ENCODE measurements at regions not wholly inside any gene's neighbourhood (a gene's known extent, or its start where the extent isn't known, plus 50 kb on each side); places are given as distances from the start of the nearest gene placed in this dataset.
"Not testable (repeated sequence)": the region's sequence is repeated elsewhere in the genome, so short reads cannot be mapped to it uniquely, and the experiment has no call there.

DNA sequence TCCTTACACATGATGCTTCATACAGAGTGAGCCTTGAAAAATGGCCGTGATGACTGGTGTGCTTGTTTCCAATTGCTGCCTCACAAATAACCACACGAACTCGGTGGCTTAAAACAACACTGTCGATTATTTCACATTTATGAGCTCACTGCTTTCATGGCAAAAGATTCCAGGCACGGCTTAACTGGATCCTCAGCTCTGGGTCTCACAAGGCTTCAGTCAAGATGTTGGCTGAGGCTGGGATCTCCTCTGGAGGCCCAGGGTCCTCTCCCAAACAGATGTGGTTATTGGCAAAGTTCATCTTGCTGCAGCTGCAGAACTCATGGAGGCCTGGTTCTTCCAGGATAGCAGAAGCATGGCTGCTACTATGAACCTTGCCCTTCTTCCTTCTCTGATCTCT, 144.6 kb downstream of the TFAP2C start:
- DNase-seq: no peak

DNA sequence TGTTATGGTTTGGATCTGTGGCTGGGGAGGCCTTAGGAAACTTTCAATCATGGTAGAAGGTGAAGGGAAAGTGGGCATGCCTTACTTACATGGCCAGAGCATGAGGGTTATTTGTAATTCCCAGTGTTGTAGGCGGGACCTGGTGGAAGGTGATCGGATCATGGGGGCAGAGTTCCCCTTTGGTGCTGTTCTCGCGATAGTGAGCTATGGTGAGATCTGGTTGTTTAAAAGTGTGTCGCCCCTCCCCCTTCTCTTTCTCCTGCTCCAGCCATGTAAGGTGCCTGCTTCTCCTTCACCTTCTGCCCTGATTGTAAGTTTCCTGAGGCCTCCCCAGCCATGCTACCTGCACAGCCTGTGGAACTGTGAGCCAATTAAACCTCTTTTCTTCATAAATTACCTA, 145.8 kb downstream of the TFAP2C start:
- no peak for DNase-seq

DNA sequence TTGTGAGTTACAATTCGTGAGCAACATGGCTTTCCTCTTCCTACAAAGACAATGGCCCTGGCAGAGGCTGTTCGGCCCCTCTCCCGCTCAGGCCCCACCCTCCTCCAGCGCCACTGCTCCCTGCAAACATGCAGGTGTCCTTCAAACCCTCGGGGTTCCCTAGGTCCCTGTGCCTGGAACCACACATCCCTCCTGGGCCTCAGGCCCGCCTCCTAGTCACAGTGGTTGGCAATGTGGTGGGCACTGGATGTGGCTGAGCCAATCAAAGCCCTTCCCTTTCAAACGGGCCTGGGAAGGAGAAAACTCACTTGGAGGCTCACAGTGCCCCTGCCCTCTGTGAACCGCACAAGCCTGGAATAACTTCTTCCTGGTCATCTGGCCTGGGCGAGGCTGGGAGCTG, 147.2 kb downstream of the TFAP2C start:
- DNase-seq: no peak

DNA sequence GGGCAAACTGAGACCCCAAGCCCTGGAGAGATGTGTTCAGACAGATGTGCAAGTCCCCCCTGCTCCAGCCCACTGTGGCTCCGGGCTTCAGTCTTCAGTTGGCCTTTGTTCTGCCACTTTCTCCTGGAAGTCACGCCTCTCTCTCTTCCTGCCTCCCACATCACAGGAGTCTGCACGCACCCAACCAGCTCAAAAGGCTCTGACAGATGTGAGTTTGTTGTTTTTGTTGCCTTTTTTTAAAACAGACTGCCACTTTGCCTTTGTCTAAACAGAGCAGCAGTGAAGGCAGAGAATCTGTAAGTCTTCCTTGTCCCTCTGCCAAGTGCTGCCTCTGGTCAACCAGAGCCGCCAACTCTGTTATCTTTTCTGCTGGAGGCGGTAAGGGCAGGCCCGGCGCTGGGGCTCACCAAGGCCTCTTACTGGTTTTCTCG, 149.7 kb downstream of the TFAP2C start:
- no peak for DNase-seq

DNA sequence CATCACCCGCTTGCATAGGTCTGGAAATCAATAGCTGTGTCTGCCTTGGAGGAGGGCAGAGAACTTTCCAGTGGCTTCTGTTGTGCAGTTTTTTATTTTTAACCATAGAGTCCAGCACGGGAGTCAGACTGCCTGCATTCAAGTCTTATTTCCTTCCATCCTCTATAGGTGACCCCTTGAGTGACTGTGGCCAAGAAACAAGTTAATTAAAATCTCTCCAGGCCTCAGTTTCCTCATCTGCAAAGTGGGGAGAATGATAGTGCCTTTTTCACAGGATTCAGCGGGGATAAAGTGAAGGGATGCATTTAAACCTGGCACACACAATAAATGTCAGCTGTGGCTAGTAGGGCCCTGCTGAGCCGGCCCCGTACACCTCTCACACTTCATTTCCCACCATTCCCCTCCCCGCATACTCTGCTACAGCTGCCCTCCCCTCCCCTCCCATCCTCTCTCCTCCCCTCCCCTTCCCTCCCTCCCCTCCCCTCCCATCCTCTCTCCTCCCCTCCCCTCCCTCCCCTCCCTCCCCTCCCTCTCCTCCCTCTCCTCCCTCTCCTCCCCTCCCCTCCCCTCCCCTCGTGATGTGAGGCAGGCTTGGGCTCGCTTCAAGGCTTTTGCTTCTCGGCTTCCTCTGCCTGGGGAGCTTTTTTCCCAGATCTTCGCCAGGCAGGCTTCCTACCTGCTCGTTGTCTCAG, 150.5 kb downstream of the TFAP2C start:
- DNase-seq: no peak

DNA sequence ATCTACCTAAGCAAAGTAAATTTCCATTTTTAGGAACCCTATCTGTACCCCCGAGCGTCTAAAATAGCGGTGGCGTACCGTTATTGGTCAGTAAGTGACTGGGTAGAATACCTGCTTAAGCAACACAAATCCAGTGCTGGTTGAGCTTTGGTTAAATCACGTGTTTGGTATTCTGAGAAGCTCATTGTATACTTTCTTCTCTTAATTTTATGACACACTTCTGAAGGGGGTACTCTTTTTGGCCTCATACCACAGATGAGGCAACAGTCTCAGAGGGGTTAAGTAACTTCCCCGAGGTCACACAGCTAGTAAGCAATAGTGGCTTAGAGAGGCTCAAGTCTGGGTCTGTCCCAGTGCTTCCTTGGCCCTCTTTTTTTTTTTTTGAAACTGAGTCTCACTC, 151.2 kb downstream of the TFAP2C start:
- DNase-seq: no peak

DNA sequence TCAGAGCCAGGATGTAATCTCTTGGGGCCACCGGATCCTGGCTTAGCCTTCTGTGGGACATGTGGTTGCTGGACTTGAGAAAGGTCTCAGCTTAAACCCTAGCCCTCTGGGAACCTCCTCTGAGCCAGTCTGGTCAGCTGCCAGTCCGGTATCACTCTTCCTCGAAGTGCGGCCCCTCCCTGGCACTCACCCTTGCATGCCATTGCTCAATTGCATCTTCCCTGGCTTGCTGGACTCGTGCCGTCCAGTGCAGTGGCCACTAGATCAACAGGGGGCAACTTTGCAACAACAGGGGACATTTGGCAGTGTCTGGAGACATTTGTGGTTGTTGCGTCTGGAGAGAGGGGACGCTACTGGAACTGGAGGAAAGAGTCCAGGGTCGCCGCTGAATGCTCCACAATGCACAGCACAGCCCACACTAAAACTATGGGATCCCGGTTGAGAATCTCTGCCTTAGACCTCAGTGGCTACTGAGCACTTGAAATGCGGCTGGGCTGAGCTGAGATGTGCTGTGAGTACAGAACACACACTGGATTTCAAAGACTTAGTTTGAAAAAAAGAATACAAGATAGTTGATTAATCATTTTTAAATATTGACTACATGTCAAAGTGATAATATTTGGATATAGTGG, 152.1 kb downstream of the TFAP2C start:
- peak in 1 of 2 experiments; percentile 10 for DNase-seq

DNA sequence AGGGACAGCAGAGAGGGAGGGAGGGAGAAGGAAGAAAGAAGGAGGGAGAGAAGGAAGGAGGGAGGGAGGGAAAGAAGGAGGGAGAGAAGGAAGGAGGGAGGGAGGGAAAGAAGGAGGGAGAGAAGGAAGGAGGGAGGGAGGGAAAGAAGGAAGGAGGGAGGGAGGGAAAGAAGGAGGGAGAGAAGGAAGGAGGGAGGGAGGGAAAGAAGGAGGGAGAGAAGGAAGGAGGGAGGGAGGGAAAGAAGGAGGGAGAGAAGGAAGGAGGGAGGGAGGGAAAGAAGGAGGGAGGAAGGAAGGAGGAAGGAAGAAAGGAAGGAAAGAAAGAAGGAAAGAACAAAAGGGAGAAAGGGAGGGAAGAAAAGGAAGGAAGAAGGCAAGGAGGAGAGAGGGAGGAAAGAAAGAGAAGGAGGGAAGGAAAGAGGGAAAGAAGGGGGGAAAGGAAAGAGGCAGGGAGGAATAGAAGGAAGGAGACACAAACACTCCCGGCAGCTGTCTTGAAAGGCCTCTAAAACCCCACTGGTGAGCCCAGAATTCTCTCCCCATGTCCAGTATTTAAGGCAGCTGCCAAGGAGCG, 153.0 kb downstream of the TFAP2C start:
- DNase-seq: not testable (repeated sequence)

DNA sequence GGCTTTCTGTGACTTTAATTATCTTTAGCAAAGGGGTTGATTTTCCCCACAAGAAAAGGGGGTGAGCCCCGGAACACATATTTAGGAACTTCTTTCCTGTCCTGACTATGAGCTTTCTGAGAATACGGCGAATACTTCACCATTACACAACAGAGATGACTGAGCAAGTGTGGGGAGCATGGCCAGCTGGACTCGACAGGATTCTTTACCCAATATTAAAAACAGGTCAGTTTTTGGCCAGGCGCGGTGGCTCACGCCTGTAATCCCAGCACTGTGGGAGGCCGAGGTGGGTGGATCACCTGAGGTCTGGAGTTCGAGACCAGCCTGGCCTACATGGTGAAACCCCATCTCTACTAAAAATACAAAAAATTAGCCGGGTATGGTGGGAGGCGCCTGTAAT, 153.7 kb downstream of the TFAP2C start:
- DNase-seq: not testable (repeated sequence)

DNA sequence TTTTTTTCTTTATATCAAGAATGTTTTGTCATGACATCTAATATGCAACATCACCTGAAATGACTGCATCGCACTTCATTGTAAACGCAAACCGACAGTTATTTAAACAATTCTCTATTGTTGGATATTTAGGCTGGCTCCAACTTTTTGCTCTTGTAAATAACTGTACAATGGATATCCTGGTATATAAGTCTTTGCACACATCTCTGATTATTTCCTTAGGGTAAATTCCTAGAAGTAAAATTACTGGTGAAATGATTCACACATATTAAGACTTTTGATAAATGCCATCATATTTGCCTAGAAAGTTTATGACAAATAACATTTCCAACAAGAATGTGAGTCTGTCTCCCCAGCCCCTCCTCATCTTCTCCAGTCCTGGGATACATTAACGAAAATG, 154.7 kb downstream of the TFAP2C start:
- no peak for DNase-seq

DNA sequence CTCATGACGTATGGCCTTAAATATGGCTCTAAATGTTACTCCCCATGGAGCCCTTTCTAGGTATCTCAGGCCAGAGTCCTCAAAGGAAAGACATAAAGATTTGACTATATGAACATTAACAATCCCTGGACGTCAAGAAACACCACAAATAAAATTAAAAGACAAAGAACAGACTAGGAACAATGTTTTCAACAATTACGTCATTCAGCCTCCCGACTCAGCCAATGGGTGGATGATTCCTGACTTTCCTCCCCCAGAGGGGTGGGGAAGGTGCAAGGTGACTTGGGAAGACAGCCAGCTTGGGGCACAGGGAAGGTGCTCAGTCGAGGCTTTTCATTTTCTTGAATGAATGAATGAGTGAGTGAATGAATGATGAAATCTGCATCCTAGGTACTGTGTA, 157.4 kb downstream of the TFAP2C start:
- no peak for DNase-seq

DNA sequence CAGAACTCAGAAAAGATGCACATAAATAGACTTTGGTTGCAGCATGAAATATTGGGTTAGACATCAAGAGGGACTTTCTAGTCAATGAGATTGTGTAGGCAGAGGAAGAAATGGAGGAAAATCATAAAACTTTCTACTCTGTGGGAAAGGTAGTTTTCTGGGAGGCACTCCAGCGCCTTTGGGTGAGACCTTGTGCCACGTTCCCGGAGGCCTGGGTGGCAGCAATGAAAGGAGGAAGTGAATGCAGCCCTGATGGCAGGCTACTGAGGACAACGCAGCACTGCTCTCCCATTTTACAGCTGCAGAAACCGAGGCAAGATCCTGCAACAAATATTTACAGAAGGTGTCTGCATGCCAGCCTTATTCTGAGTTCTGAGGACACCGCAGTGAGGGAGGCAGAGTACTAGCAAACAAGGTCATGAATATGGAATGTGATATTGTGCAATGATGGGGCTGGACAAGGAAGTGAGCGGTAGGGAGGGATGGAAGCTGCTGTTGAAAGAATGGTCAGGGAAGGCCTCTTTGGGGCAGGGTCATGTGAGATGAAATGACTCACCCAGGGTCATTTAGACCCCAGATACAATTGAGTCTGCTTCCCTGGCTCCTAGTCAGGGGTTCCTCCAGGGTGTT, 159.1 kb downstream of the TFAP2C start:
- no peak for DNase-seq

DNA sequence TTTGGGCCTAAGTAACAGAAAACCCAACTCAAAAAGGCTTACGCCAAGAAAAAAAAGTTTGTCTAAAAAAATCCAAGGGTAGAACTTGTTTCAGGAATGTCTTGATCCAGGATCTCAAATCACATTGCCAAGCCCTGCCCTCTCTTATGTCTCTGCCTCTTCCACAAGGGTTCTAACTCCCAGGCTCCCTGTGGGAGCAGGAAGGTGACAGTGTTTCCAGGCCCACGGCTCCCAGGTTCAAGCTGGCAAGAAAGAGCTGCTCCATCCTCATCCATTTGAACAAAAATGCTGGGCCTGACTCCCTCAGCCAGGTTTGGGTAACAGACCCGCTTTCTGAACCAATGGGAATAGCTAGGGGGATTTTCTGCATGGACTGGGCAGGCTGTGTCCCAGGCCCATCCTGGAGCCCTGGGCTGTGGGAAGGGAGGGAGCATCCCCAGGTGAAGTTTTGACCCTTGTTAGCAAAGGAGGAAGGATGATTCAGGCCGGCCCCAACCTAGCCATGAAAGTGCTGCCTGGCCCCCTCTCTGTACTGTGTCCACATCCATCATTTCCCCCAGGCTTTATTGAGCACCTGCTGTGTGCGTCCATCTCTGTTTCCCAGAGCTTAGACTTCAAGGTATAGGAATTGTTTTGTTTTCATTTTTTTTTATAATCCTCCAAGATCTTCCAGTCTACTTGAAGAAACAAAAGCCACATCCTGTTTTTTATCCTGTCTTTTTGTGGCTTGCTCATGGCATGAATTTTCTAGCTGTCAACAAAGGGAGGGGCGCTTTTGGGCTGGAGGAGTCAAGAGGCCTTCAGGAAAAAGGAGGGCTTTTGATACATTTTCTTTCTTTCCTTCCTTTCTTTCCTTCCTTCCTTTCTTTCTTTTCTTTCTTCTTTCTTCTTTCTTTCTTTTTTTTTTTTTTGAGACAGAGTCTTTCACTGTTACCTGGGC, 159.8 kb downstream of the TFAP2C start:
- no peak for DNase-seq

DNA sequence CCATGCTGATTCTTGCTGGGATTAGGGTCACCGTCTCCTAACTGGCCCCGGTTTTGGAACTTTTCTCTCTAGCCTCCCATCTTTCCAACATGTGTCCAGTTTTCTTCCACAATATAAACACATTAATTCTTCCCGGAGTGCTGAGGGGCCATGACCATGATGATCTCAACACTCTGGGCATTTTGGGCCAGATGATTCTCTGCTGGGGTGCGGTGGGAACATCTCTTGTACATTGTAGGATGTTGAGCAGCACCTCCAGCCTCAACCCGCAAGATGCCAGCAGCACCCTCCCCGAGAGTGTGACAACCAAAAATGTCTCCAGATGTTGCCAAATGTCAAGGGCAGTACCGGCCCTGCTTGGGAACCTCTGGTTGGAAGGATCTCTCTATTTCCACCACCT, 164.8 kb downstream of the TFAP2C start:
- no peak for DNase-seq

DNA sequence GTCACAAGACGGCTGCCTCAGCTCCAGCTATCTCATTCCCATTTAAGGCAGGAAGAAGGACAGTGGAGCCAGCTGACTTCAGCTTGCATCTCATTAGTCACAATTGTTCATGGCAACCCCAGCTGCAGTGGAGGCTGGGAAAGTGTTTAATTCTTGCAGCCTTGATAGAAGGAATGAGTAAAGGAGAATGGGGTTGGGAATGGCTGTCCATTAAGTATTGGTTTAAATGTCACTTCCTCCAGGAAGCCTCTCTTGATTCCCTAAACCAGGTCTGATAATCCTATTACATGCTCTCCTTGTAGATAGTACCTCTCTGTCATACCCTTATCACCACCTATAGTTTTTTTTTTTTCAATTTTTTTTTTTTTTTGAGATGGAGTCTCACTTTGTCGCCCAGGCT, 166.4 kb downstream of the TFAP2C start:
- DNase-seq: no peak

DNA sequence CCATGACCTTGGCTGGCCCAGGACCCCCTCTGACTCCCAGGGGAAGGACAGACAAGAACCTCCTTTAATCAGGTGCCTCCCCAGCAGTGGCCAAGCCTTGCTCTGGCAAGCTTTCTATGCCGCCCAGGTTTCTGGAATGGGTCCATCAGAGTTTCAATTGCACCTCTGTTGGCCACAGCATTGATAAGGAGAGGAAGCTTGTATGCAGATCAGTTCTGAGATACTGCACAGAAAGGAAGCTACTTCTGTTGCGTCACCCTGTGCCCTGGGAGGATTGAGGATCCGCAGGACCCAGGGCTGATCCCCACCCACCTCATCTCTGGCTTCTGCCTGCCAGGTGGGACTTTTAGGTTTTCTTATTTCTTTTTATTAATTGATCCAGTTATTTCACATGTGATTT, 167.2 kb downstream of the TFAP2C start:
- no peak for DNase-seq

DNA sequence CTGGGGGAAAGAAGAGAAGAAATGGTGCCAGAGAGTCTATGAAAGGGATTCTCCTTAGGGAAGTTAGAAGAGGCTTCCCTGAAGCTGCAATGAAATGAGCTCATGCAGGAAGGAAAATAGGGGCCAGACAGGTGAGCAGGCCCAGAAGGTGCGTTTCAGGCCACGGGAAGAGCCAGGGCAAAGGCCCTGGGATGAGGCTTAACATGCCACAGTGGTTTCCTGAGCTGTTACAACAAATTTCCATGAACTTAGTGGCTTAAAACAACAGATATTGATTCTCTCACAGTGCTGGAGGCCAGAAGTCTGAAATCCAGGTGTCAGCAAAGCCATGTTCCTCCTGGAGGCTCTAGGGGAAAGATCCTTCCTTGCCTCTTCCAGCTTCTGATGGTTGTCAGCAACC, 167.9 kb downstream of the TFAP2C start:
- DNase-seq: no peak

DNA sequence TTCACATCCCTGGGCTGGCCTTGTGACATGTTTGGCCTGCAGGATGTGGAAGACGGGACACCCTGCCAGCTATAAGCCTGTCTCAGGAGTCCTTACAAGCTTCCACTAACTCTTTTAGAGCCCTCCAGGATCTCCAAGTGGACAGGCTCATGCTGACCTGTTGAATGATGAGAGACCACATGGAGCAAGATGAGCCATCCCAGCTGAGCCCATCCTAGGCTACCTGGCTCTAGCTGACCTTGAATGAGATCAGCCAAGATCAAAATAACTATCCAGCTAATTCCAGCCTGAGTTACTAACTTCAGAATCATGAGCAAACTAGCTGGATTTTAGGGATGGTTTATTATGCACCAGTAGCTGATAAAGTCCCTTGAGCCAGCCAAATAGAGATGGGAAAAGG, 169.5 kb downstream of the TFAP2C start:
- no peak for DNase-seq

DNA sequence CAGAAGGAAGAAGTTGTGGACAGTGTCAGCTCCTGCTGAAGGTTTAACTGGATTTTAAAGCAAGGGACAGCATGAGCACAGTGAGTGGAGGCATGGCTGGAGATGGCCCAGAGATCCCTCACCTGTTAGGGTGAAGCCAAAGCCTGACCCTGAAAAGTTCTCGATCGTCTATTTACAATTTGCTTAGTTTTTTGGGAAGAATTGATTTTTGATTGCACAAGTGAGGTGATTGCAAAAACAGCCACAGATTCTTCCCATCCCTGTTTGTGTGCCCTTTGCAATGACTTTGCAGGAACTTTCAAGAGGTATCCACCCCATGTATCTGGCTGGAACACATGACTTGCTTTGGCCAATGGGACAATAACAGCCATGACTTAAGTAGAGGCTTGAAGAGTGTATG, 170.1 kb downstream of the TFAP2C start:
- DNase-seq: no peak

DNA sequence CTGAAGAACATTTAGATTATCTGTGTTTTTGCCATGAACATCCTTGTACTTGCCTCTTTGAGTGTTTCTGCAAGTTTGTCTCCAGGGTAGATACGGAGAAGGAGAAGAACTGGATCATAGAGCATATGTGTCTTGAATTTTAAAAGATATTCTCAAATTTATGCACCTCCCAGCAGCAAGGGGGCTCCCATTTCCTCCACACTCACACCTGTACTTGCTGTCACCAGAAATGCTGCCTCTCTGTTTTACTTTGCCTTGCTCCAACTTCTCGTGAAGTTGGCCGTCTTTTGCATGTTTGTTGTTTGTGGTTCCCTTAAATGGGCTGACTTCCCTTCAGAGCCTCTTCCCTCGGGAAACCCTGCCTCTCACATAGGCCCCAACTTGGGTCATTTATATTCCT, 171.0 kb downstream of the TFAP2C start:
- no peak for DNase-seq

DNA sequence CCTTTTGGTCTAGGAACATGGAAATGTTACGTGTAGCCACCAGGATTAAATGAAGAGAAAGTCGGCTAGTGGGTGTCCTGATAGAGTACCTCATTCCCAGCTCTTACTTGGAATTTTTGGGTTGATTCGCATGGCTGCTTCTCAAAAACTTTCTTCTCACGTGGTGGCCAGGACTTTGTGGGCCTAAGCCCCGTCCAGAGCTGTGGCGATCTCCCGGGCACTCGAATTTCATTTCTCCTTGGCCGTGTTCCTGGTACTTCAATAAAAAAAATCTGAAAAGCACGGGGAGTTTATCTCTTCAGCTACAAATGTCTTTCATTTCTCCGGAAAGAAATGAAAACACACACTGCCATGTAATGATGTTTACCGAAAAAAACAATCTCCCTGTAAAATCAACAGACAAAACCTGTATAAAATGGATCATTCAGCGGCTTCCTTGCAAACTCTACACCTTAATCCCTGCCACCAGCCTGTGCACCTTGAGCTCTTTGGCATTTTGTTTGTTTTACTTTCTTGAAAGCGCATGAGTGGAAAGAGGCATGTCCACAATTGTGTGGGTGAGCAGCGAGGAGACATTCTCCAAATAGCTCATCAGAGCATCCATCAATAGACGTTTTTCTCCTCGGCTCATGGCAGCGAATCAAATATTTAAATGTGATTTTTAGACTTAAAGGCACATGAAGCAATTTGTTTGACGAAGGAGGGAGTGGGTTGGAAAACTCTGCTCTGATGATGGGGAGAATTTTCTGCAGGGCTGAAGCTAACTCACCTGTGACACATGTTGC, 173.1 kb downstream of the TFAP2C start:
- no peak for DNase-seq

DNA sequence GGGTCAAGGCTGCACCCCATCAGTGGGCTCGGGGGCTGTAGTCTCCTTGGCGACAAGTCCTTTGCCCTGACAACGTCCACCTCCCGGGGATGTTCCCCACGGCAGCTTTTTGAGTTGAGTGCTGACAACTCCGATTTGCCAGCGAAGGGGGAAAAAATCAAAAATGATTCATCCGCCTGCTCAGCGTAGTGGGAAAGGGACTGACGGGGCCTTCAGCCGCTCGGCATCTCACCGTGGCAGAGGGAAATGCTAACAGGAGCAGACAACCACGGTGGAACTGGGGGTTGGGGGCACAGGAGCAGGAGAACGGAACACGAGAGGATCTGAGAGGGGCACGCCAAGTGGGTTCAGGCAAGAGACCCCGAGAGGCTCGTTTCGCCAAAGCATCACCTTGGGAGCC, 173.7 kb downstream of the TFAP2C start:
- DNase-seq: no peak

Data from NCI-H524 (cell line).